AG04450 (cell line): ENCODE measurements at regions not wholly inside any gene's neighbourhood (a gene's known extent, or its start where the extent isn't known, plus 50 kb on each side); places are given as distances from the start of the nearest gene placed in this dataset.
"Not testable (repeated sequence)": the region's sequence is repeated elsewhere in the genome, so short reads cannot be mapped to it uniquely, and the experiment has no call there.

Experiments
- CTCF ChIA-PET: fragments of 300-600, 350-600 bp; formaldehyde crosslinking; extraction: SDS; loops from one replicate; lab custom pipeline; 2022; ENCODE audit warnings: antibody characterized with exemption, inconsistent platforms; lab: Charles Lee
- POLR2A ChIA-PET: fragments of 350-600 bp; formaldehyde crosslinking; extraction: SDS; loops from one replicate; lab custom pipeline; 2021; ENCODE audit warnings: antibody characterized with exemption, inconsistent platforms; lab: Yijun Ruan, JAX
- DNase-seq: peaks from one replicate; pipeline ENCODE4 v3.0.0-alpha.2; 2011; ENCODE audit warnings: low read depth, low spot score
- H3K27ac ChIP-seq: one replicate; pipeline ENCODE4 v1.5.1; 2012; ENCODE audit warnings: low read depth, low read length, control low read depth
- H3K27me3 ChIP-seq: one replicate; pipeline ENCODE4 v1.6.0; 2012; ENCODE audit warnings: low read length; ENCODE audit not compliant: control insufficient read depth, insufficient read depth
- H3K4me3 ChIP-seq: 2 replicates; pipeline ENCODE4 v1.5.1; 2011; ENCODE audit warnings: mild to moderate bottlenecking, low read depth, low read length, control low read depth
- H3K9me3 ChIP-seq: 2 replicates; pipeline ENCODE4 v1.5.1; 2012; ENCODE audit warnings: low read length; ENCODE audit not compliant: control insufficient read depth, insufficient read depth
- TF ChIP-seq, protein P1 (sequence below): IDR thresholded peaks from 2 replicates; pipeline ENCODE4 v1.5.1; 2011; ENCODE audit warnings: low read depth, low read length, control low read depth, inconsistent platforms

DNA sequence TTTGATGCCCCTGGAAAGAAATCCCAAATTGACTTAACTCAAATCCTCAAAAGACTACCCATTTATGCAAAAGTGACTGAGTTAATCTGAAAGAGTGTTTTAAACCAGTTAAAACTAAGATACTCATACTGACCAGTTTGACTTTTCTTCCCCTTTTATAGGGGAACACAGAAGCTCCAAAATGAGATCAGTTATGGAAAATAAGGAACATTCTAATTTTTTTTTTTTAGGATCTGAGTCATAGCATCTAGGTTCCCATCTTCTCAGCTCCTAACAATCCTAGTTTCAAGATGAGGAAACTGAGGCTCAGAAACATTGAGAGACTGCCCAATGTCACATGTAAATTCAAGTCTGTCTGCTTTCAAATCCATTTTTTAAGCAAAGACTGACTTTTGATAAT, 231.1 kb upstream of the RUNX1 start:
- no peak overlapping the region for H3K27ac ChIP-seq
- no peak overlapping the region for H3K4me3 ChIP-seq
- POLR2A ChIA-PET, result no interaction called here
- no peak for DNase-seq
- no peaks in the 10 kb centered on the region for H3K9me3 ChIP-seq
- no peaks in the 10 kb centered on the region for H3K27me3 ChIP-seq
- CTCF ChIA-PET, result no interaction called here
- TF ChIP-seq, protein P1, sequence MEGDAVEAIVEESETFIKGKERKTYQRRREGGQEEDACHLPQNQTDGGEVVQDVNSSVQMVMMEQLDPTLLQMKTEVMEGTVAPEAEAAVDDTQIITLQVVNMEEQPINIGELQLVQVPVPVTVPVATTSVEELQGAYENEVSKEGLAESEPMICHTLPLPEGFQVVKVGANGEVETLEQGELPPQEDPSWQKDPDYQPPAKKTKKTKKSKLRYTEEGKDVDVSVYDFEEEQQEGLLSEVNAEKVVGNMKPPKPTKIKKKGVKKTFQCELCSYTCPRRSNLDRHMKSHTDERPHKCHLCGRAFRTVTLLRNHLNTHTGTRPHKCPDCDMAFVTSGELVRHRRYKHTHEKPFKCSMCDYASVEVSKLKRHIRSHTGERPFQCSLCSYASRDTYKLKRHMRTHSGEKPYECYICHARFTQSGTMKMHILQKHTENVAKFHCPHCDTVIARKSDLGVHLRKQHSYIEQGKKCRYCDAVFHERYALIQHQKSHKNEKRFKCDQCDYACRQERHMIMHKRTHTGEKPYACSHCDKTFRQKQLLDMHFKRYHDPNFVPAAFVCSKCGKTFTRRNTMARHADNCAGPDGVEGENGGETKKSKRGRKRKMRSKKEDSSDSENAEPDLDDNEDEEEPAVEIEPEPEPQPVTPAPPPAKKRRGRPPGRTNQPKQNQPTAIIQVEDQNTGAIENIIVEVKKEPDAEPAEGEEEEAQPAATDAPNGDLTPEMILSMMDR, result no peak

DNA sequence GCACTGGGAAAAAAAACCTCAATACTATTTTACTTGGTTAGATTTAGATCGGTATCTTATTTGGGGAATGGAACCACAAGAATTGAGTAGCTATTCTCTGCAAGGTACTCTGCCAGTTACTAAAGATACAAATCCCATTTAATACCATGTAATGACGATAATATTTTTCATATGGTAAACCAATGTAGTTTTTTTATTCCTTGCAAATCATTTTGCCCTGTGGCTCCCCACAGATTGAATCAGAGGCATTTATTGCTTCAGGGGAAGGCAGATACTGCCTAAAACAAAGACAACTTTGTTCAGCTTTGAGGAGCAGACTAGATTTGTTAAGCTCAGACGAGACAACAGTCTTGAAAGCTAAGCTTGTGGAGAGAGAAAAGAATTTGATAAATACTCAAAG, 226.7 kb upstream of the RUNX1 start:
- TF ChIP-seq, protein P1, result no peak
- ChIA-PET POLR2A (no interaction called here), CTCF (no interaction called here)
- no peak overlapping the region for H3K27ac ChIP-seq
- no peak for DNase-seq
- H3K4me3 ChIP-seq, result no peak overlapping the region
- H3K27me3 ChIP-seq, result no peaks in the 10 kb centered on the region
- H3K9me3 ChIP-seq, result no peaks in the 10 kb centered on the region

DNA sequence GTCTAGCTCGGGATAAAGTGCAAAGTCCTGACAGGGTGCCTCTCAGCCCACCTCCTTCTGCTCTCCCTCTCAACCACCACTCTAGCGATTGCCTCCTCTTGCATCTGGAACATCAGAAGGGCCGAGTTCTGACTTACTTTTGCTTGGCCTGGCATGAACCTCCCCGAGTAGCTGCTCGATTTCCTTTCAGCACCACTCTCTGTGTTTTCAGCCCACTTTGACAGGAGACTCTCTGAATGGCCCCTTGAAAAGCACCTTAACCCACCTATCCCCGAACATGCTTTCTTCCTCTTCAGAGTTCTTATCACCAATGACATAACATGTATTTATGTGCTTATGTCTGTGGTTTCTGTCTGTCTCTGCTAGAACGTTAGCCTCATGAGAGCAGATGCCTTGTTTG, 225.8 kb upstream of the RUNX1 start:
- no peaks in the 10 kb centered on the region for H3K27me3 ChIP-seq
- no peak for DNase-seq
- TF ChIP-seq, protein P1, result no peak
- POLR2A ChIA-PET, result no interaction called here
- H3K27ac ChIP-seq, result no peak overlapping the region
- H3K9me3 ChIP-seq, result no peaks in the 10 kb centered on the region
- CTCF ChIA-PET, result no interaction called here
- no peak overlapping the region for H3K4me3 ChIP-seq

DNA sequence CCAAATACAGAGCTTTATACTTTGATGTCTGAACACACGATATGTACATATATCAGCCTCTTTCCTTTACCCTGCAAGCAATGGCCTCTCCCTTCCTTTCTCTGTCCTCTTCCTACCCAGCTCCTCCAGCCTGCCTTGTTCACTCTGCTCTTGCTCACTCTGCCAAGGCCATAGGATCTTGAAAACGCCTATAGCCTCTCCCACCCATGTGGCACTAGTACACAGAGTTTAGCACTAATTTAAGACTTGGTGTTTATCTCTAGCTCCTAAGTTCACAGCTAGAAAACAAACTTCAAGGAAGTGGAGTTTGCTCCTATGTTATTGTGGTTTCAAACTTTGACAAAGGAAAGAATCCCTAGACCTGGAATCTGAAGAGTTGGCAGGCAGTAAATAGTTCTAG, 225.0 kb upstream of the RUNX1 start:
- Histone ChIP-seq H3K9me3 (no peaks in the 10 kb centered on the region), H3K27ac (no peak overlapping the region), H3K27me3 (no peaks in the 10 kb centered on the region), H3K4me3 (no peak overlapping the region)
- DNase-seq, result no peak
- CTCF ChIA-PET, result no interaction called here
- TF ChIP-seq, protein P1, result no peak
- POLR2A ChIA-PET, result no interaction called here

DNA sequence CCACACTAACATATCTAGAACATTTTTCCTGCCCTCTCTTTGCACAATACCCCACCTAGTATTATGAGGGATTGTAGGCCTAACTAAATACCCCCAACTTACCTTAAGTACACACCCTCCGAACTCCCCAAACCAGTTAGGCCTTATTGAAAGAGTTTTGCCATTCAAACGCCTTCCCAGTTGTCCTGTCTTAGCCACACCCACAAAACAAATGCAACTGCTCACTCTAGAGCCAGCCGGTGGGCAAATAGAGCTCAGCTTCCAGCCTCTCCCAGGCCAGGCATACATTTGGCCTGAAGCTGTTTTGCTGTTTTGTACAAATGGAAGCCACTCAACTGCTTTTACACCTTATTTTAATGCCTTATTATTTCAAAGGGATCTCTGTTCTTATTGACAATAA, 224.2 kb upstream of the RUNX1 start:
- Histone ChIP-seq H3K27me3 (no peaks in the 10 kb centered on the region), H3K27ac (no peak overlapping the region), H3K4me3 (no peak overlapping the region), H3K9me3 (no peaks in the 10 kb centered on the region)
- CTCF ChIA-PET, result no interaction called here
- TF ChIP-seq, protein P1, result no peak
- DNase-seq, result no peak
- POLR2A ChIA-PET, result no interaction called here

DNA sequence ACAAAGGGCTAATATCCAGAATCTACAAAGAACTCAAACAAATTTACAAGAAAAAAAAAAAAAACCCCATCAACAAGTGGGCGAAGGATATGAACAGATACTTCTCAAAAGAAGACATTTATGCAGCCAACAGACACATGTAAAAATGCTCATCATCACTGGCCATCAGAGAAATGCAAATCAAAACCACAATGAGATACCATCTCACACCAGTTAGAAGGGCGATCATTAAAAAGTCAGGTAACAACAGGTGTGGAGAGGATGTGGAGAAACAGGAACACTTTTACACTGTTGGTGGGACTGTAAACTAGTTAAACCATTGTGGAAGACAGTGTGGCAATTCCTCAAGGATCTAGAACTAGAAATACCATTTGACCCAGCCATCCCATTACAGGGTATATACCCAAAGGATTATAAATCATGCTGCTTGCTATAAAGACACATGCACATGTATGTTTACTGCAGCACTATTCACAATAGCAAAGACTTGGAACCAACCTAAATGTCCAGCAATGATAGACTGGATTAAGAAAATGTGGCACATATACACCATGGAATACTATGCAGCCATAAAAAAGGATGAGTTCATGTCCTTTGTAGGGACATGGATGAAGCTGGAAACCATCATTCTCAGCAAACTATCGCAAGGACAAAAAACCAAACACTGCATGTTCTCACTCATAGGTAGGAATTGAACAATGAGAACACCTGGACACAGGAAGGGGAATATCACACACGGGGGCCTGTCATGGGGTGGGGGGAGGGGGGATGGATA, 222.4 kb upstream of the RUNX1 start:
- DNase-seq, CTCF ChIA-PET, POLR2A ChIA-PET, H3K27ac ChIP-seq, H3K9me3 ChIP-seq, H3K27me3 ChIP-seq, H3K4me3 ChIP-seq: not testable (repeated sequence)
